NCI-H748 (cell line): ENCODE measurements at regions not wholly inside any gene's neighbourhood (a gene's known extent, or its start where the extent isn't known, plus 50 kb on each side); places are given as distances from the start of the nearest gene placed in this dataset.

Source experiments
- DNase-seq: peaks from one replicate; lab custom pipeline; 2025; ENCODE audit not compliant: unreplicated experiment; lab: John Stamatoyannopoulos, UW

DNA sequence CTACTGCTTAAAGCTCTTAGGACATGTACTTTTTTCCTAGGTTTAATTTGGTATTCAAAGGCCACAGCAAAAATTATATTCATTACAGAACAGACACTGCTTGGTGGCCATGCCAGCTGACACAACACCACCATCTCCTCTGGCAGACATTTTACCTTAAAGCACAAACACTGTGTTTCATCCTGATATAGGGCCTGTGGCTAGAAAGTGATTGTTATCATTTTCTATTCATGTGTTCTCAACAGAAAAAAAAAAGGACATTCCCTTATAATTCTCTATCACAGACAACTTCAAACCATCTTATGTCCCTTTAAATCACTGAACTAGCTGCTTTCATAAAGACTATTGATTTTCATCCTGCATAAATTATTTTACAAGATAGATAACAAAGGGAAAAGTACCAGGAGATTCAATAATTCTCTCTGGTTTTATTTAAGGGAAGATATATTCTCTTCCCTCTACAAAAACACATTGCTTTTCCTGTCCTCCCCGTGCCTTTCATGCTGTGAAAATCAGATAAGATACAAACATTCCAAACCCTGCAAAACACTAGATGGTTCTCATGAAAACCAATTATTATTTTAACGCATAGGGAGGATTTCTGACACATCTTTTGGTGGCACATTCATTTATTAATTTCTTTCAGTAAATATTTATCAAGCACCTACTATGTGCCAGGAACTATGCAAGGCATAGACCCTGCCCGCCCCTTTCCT lies 139.3 kb upstream of the TMCC3 start:
- no peak for DNase-seq

DNA sequence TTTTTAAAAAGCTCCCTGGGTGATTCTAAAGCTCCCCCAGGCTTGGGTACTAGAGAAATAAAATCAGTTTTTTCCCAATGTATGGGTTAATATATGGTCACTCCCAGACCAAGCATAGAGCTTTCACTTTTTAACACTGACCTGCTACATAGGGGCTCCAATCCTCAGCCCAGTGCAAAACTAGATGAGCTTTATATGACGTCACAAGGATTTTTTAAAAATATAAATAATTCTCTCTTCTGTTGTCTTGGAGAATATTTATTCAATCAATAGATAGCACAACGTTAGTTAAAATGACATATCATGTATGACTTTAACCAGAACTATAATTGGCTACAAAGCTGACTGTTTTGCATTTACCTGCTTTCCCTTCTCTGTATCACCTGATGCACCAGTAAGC lies 137.9 kb upstream of the TMCC3 start:
- DNase-seq: no peak

DNA sequence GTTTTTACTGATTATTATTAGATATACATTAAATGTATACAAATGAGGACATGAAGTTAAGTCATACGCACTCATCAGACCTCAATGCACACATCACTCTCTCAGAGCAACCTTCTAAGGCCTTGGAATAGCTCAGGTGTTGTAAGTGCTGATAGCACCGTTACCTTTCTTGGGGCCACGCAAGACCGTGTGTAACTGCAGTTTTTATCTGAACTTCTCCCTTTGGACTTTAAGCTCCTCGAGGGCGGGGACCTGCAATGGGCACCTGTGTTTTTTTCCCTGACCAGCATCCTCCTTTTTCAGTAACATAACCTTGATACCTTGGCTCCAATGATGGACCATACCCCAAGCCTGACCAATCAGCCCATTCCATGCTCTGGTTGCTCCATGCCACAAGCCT lies 136.5 kb upstream of the TMCC3 start:
- no peak for DNase-seq

DNA sequence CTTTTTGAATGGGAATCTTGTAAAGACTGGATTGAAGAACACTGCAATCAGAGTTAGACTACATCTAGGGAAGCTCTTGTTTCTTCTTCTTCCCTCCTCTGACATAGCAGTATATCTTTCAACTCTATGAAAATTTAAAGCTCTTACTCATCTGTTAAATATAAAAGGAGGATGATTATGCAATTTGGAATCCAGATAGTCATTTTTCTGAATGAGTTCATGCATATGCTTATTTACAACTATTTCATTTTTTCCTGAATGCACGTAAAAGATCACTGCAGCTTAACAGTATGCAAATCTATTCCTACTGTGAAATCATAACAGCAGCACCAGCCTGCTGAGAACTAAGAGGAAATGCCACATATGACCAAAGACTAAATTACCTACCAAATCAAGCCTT lies 133.5 kb upstream of the TMCC3 start:
- no peak for DNase-seq

DNA sequence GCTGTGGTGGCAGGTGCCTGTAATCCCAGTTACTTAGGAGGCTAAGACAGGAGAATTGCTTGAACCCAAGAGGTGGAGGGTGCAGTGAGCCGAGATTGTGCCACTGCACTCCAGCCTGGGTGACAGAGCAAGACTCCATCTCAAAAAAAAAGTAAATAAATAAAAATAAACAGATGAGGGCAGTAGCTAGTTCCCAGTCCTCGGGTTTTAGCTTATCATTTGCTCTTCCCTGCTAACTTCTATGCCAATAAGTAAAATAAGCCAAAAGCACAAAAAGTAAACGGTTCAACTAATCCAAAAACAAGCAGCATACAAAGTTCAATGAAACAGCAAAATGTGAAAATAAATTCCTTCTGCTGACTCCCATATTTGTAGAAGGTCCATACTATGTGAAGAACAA lies 133.0 kb upstream of the TMCC3 start:
- no peak for DNase-seq

DNA sequence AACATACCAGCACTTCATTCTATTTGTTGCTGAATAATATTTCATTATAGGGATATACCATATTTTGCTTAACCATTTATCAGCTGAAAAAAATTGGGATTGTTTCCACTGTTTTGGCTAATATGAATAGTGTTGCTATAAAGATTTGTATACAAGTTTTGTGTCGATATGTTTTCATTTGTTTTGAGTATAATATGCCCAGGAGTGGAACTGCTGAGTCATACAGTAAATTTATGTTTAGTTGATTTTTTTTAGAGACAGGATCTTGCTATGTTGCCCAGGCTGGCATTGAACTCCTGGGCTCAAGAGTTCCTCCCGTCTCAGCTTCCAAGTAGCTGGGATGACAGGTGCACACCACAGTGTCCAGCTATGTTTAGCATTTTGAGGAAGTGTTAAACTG lies 131.5 kb upstream of the TMCC3 start:
- DNase-seq: no peak

DNA sequence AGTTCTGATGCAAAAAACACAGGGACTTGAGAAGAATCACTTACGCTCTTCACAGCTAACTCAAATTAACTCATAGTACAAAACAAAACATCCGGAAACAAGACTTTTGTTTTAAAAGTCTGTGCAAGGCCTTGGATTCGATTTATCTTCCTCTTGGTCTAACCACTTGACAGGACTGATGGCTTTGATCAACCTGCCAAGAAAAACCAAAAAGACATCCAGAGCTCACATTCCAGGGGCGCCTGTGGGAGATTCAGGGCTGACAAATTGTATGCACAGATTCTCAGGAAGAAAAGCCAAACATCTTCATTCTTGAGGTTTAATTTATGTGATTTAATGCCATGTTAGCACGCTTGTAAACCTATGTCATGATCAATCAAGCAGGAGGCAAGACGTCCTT lies 129.1 kb upstream of the TMCC3 start:
- DNase-seq: no peak

DNA sequence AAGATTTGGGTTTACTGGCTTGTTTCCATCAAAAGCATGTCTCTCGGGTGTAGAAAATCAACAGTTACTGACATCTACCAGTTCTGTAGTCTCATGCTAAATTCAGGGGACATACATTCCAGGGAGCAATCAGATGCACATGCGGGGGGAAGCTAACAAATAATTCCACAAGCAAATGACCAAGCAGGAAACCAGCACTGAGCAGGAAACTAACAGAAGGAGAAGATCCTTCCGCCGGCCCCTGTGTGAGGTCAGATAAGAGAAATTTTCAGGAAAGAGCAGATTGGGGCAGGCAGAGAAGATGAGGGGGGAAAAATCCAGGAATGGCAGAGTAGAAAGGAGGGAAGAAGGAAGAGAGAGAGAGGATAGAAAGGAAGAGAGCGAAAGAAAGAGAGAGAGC lies 127.6 kb upstream of the TMCC3 start:
- no peak for DNase-seq

DNA sequence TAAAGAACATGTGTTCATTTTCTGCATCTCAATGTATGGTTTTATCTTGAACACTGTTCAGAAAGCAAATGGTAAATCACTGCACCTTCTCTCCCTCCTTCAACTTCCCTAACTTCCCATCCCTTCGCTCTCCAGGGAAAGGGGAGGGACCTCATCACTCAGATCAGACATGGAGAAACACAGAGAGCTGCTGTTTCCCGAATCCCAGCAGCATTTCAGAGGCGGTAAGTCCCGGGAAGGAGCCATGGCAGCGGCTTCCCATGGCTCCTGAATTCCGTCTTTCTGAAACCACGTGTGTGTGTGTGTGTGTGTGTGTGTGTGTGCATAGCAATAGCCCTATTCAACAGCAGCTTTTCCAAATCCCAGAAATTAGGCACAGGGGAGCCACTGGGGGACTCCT lies 125.4 kb upstream of the TMCC3 start:
- no peak for DNase-seq

DNA sequence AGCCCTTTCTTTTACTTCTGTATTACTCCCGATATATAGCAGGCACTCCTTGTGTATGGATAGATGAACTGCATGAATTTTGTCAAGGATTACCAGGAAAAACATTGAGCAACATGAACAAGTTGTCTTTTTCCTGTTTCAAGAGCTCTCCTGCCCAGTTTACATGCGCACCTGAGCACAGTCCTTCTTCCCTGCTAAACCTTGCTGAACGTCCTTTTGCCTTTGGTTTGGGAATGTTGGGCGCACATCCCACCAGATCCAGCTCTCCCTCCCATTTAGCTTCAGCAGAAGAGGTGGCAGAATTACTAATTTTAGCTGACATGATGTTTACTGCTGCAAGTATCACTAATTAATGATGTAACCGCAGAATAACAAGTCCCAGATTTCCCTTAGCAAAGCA lies 121.4 kb upstream of the TMCC3 start:
- DNase-seq: no peak

DNA sequence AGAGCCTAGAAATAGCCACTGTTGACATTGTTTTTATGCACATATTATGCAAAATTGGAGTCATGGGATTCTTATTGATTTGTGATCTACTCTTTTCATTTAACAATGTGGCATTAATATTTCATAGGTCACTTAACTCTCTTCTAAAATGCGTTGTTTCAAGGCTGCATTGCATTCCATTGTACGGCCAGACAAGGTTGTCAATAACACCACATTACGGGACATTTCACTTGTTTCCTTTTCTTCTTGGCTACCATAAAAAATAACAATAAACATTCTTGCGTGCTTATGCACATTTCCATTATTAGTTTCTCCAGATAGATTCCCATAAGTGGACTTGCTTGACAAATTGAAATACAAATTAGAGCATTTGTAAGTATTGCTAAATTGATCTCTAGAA lies 120.8 kb upstream of the TMCC3 start:
- DNase-seq: no peak

DNA sequence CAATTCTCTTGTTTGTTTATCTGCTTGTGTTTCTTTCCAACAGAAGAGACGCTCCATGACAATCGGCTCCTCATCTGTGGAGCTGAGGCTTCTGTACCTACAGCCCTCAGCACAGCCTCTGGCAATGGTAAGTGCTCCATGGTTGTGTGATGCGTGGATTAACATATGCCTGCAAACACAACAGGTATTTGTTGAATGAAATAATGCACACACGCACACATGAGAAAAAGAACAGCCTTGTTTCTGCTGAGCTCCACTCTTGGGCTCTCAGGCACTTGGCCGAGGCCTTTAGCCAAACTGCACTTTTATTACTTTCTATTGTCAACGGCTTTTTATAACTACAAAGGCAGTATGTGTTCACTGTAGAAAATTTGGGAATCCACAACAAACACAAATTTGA lies 120.4 kb upstream of the TMCC3 start:
- no peak for DNase-seq

DNA sequence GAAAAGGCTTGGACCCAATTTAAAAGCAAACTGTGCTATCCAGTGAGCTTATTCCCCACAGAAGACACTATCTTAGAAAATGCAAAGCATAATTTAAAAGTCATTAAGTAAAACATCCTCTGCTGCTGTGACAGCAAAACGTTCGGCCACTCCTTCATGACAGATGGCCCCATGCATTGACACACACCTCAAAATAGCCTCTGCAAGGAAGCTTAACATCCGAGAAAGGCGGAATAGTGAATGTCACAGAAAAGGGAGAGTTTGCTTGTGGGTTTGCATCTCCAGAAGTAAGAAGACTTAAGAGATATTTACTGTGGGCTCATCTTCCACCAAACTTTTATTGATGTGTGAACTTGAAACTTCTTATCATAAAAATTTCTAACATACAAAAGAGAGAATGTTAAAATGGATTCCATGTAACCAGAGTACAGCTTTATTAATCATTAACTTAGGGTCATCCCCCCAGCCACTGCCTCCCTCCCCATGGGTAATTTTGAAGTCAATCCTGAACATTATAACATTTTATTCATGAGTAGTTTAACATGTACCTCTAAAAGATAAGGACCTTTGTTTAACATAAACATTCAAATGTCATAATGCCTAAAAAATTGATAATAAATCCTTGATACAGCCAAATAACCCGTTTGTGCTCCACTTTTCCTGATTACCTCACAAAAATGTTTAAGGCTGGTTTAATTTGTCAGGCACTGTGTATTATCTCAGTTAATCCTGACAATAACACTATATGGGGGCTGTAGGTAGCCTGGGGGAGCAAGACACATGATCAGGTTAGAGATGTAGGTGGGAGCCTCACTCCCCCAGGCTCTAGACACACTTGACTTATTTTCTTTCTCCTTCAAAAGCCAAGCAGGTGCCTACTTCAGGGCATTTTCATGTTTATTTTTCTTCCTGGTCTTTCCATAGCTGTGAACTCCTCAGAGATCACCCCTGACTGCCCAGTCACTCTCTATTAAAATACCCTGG lies 119.7 kb upstream of the TMCC3 start:
- DNase-seq: no peak

DNA sequence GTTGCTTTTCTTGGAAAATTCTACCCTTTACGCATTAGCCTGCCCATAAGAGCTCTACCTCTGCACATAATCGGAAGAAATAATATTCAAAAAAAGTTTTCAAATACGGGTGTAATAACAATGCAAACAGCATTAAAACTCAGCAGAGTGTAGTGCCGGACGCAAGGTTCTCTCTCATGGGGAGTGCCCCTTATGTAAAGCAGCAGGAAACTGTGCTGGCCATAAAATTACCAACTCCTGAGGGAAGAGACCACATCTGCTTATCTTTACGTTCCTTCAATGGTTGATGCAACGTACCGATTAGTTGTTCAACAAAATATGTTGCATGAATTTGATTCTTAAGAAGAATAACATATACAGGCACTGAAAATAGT lies 118.7 kb upstream of the TMCC3 start:
- no peak for DNase-seq

DNA sequence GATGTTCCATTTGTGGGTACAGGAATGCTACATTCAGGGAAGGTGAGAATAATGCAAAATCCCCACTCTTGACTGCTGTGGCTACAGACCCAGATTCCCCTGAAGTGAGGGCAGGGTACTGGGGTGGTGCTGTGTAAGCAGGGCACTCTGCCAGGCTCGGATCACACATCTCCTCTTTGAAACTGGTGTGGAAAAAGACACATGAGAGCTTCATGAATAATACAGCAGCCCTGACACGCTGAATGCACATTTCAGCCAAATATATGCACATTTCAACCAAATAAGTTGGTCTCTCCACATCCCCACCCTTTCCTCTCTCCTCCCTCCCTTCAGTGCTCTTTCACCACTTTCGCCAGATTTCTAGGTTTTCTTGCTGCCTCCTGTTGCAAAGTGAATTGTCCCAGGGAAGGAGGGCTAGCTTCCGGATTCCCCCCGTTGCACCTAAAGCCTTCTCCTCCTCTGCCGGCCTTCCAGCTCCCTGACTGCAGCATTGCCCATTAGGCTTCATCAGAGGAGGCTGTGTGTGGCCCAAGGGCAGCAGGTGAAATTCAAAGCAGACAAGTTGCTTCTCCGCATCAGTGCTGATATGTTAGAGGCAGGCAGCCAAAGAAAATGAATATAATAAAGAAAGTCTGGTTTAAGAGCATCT lies 118.2 kb upstream of the TMCC3 start:
- no peak for DNase-seq

DNA sequence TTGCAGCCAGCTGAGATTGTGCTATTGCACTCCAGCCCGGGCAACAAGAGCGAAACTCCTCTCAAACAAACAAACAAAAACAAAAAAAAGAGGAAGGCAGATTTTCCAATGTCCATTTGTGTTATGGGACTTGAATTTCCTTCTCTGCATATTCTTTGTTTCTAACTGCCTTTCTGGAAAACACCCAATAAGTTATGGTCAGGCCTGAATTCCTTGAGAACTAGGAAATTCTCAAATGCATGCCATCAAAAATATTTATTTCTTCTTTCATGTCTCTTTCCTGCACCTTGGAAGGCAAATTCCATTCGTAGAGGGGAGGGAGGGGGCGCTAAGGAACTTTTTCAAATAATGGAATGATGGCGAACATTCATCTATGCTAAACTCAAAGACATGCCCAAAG lies 117.6 kb upstream of the TMCC3 start:
- no peak for DNase-seq

DNA sequence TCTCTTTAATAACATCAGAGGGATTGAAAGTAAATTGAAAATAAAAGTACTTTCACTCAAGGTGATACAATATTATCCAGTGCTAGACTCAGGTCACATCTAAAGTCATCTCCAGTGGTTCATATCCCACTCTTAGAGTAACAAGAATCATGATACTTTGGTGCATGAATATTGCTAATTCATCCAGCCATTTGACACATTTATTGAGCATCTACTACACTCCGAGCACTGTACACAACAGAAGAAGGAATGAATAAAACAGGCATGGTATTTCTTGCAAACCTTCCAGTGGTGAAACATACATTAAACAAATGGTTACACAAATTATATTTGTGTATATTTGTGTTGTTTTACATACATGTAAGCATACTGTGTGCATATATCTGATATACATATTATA lies 116.0 kb upstream of the TMCC3 start:
- DNase-seq: no peak

DNA sequence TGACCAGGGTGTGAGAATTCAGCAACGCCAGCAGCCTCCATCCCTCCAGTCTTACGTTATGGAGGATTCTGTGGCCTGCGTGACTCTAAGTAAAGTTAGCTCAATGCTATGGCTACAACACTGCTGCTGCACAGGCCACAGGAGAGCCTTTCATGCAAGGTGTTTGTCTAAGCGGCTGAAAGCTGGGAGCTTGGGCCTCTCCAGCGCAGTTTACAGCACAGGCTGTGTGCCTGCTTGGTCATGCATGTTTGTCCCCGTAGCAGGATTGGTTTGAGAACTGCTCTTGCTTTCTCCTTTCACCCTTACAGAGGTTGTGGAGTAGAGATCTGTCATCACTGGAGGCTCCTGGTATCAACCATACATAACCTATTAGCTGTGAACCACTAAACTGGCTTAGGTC lies 113.1 kb upstream of the TMCC3 start:
- DNase-seq: no peak

DNA sequence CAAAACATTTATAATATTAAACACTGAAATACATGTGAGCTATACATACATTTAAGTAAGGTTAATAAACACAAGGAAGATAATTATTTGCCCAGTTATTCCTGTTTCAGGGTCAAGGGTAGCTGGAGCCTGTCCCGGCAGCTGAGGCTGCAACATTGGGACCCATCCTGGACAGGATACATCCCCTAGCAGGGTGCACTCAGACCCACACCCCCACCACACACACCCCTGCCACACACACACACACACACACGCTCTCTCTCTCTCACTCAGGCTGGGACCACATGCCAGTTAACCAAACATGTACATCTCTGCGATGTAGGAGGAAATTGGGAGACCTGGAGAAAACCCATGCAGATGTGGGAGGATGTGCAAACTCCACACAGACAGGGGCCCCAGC lies 112.6 kb upstream of the TMCC3 start:
- no peak for DNase-seq

DNA sequence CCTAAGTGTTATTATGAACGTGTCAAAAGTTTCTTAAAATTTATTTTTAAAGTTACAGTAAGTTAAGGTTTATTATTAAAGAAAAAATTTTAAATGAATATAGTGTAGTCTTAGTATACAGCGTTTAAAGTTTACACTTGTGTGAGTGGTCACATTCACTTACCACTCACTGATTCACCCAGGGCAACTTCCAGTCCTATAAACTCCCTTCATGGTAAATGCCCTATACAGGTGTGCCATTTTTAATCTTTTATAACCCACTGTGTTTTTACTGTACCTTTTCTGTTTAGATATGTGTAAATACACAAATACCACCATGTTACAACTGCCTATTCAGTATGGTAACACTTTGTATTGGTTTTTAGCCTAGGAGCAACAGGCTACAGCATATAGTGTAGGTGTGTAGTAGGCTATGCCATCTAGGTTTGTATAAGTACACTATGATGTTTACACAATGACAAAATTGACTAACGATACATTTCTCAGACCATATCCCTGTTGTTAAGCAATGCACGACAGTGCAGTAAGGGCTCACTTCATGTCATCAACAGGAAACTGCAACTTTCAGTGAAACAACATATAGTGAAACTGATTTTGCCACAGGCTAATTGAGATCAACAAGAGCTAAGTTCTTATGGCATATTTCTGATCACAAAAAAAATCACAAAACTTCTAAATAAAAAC lies 112.0 kb upstream of the TMCC3 start:
- DNase-seq: no peak

DNA sequence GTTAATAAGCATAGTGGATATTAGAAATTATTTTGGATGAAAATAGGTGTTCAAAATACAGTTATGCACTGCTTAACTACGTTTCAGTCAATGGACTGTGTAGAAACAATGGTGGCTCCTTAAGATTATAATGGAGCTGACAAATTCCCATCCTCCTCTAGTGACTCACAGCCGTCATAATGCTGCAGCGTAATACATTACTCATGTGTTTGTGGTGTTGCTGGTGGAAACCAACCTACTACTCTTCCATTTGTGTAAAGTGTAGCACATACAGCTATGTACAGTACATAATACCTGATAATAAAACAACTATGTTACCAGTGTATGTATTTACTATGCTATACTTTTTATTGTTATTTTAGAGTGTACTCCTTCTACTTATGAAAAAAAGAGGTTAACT lies 111.2 kb upstream of the TMCC3 start:
- no peak for DNase-seq
